Gastrocnemius medialis (tissue), 4 donors: ENCODE measurements at regions not wholly inside any gene's neighbourhood (a gene's known extent, or its start where the extent isn't known, plus 50 kb on each side); places are given as distances from the start of the nearest gene placed in this dataset.

ENCODE experiments used
- ATAC-seq, 2 donors: fragments of 150-250 bp; one replicate each; pipeline ENCODE4 v1.9.1; 2016
- DNase-seq, 2 donors: peaks; one replicate each; pipeline ENCODE4 v3.0.0-alpha.2; 2019
- H3K27ac ChIP-seq, 4 donors: fragments of 200-600 bp; sonication (generic); 1 replicate in 1 of 4; 2 replicates in 3 of 4; pipeline ENCODE4 v1.5.1; 2016 to 2018; ENCODE audit warnings: mild to moderate bottlenecking in 2 of 4, moderate library complexity in 1 of 4
- H3K27me3 ChIP-seq, 3 donors: fragments of 200-600 bp; sonication (generic) in 2 of 3; 1 replicate in 1 of 3; 2 replicates in 2 of 3; pipeline versions ENCODE4 v1.5.1 to v1.6.0; 2016 to 2019; ENCODE audit warnings: mild to moderate bottlenecking in 1 of 3, moderate library complexity in 1 of 3
- H3K36me3 ChIP-seq, 2 donors: fragments of 200-600 bp; sonication (generic) in 1 of 2; one replicate each; pipeline ENCODE4 v1.5.1; 2017 to 2018
- H3K4me1 ChIP-seq, 2 donors: fragments of 200-600 bp; sonication (generic) in 1 of 2; one replicate each; pipeline ENCODE4 v1.5.1; 2016 to 2017; ENCODE audit warnings: mild to moderate bottlenecking in 2 of 2
- H3K4me3 ChIP-seq, 4 donors: fragments of 200-600 bp; sonication (generic) in 3 of 4; 1 replicate in 1 of 4; 2 replicates in 3 of 4; pipeline ENCODE4 v1.5.1; 2016 to 2019; ENCODE audit warnings: mild to moderate bottlenecking in 2 of 4
- H3K9me3 ChIP-seq, 3 donors: fragments of 200-600 bp; sonication (generic) in 2 of 3; 1 replicate in 1 of 3; 2 replicates in 2 of 3; pipeline ENCODE4 v1.5.1; 2016 to 2019
- CTCF ChIP-seq, 5 experiments: fragments of 450-650 bp in 3 of 5; fragments of 200-600 bp in 2 of 5; sonication (generic) in 2 of 5; IDR thresholded peaks in 4 of 5; conservative IDR thresholded peaks in 1 of 5; 1 replicate in 4 of 5; 2 replicates in 1 of 5; pipeline ENCODE4 v1.5.1; 2016 to 2019; ENCODE audit warnings: antibody characterized with exemption in 5 of 5, mild to moderate bottlenecking in 3 of 5, moderate library complexity in 3 of 5
- POLR2A ChIP-seq, 2 donors: fragments of 450-650 bp; IDR thresholded peaks; one replicate each; pipeline ENCODE4 v1.6.1; 2017; ENCODE audit warnings: antibody characterized with exemption in 2 of 2, mild to moderate bottlenecking in 2 of 2, moderate library complexity in 2 of 2
- in situ Hi-C, 4 donors: fragments of 200-750 bp; cut with MboI; loops; one replicate each; pipeline versions ENCODE4 v1.15.0 to v1.8.0; 2017; ENCODE audit warnings: low sequenced_read_pairs in 4 of 4
- intact Hi-C: fragments of 100-400 bp; cut with DNase I; formaldehyde crosslinking; loops from one replicate; pipeline ENCODE4 v1.15.1; 2023; ENCODE audit warnings: low total_unique reads

GRCh38 chrX:112148397-112148796 lies 65.8 kb upstream of the TRPC5 start:
- DNase-seq (no peak), ATAC-seq (no peak)
- Histone ChIP-seq H3K27ac (no peak overlapping the region), H3K4me1 (no peaks in the 10 kb centered on the region), H3K27me3 (peaks cover 0 to 3% (median 0%) of the 10 kb centered on the region in 3 donors), H3K4me3 (no peak overlapping the region), H3K36me3 (no peaks in the 10 kb centered on the region), H3K9me3 (no peaks in the 10 kb centered on the region)
- in situ Hi-C loops = no loop called here
- intact Hi-C loops = no loop called here
- no peak for TF ChIP-seq POLR2A (IDR thresholded peaks at IDR 0.05)
- TF ChIP-seq CTCF (IDR thresholded peaks at IDR 0.05 in 4 of 5, conservative IDR thresholded peaks at IDR 0.05 in 1 of 5) = no peak

GRCh38 chrX:112147206-112147605 lies 64.6 kb upstream of the TRPC5 start:
- Histone ChIP-seq H3K27me3 (peaks cover 0 to 6% (median 0%) of the 10 kb centered on the region in 3 donors), H3K4me1 (no peaks in the 10 kb centered on the region), H3K27ac (no peak overlapping the region), H3K4me3 (no peak overlapping the region), H3K36me3 (no peaks in the 10 kb centered on the region), H3K9me3 (no peaks in the 10 kb centered on the region)
- in situ Hi-C loops (no loop called here), intact Hi-C loops (no loop called here)
- ATAC-seq (no peak), DNase-seq (no peak)
- TF ChIP-seq POLR2A (IDR thresholded peaks at IDR 0.05) = no peak
- TF ChIP-seq CTCF (IDR thresholded peaks at IDR 0.05 in 4 of 5, conservative IDR thresholded peaks at IDR 0.05 in 1 of 5) = no peak

GRCh38 chrX:112137276-112137675 lies 54.7 kb upstream of the TRPC5 start:
- Histone ChIP-seq H3K27me3 (no peaks in the 10 kb centered on the region), H3K9me3 (no peaks in the 10 kb centered on the region), H3K4me1 (no peaks in the 10 kb centered on the region), H3K36me3 (no peaks in the 10 kb centered on the region), H3K4me3 (no peak overlapping the region), H3K27ac (no peak overlapping the region)
- no peak for DNase-seq
- no peak for ATAC-seq
- TF ChIP-seq CTCF (IDR thresholded peaks at IDR 0.05 in 4 of 5, conservative IDR thresholded peaks at IDR 0.05 in 1 of 5) = no peak
- TF ChIP-seq POLR2A (IDR thresholded peaks at IDR 0.05) = no peak
- in situ Hi-C loops = no loop called here
- intact Hi-C loops = no loop called here
